ENCODE measurements at regions not wholly inside any gene's neighbourhood (a gene's known extent, or its start where the extent isn't known, plus 50 kb on each side); places are given as distances from the start of the nearest gene placed in this dataset.

- TF ChIP-seq CTCF (IDR thresholded peaks at IDR 0.05; ENCODE audit: insufficient read depth, low read length, poor library complexity, severe bottlenecking) (no peak), EZH2phosphoT487 (conservative IDR thresholded peaks at IDR 0.05; ENCODE audit: low read length) (no peak)
Observed at GRCh38 chr4:15368856-15369255, 59.0 kb upstream of the C1QTNF7 start.

Data from SU-DHL-6 (cell line).